GM23338 (cell line): ENCODE measurements at regions not wholly inside any gene's neighbourhood (a gene's known extent, or its start where the extent isn't known, plus 50 kb on each side); places are given as distances from the start of the nearest gene placed in this dataset.

Source experiments
- ATAC-seq: fragments of 200-7000 bp; cut with Tn5 transposase; 3 replicates; pipeline ENCODE4 v1.9.1; 2020
- DNase-seq: peaks from one replicate; pipeline ENCODE4 v3.0.0-alpha.2; 2015; ENCODE audit warnings: low spot score
- H2AFZ ChIP-seq: fragments of 200-600 bp; sonication (generic); 2 replicates; pipeline ENCODE4 v1.8.0; 2016; ENCODE audit warnings: antibody characterized with exemption, mild to moderate bottlenecking, moderate library complexity
- H3F3A ChIP-seq: fragments of 200-600 bp; sonication (generic); replicated peaks from 2 replicates; pipeline ENCODE4 v1.8.0; 2017; ENCODE audit warnings: antibody characterized with exemption, mixed run types, low read depth
- H3K27ac ChIP-seq: fragments of 200-600 bp; sonication (generic); 2 replicates; pipeline ENCODE4 v1.6.1; 2016; ENCODE audit warnings: low read depth
- H3K27me3 ChIP-seq: fragments of 200-600 bp; sonication (generic); 2 replicates; pipeline ENCODE4 v1.8.0; 2016; ENCODE audit warnings: mild to moderate bottlenecking, mixed run types, moderate library complexity; ENCODE audit not compliant: insufficient read depth
- H3K36me3 ChIP-seq: fragments of 200-600 bp; sonication (generic); 2 replicates; pipeline ENCODE4 v1.8.0; 2016; ENCODE audit warnings: mild to moderate bottlenecking; ENCODE audit not compliant: insufficient read depth
- H3K4me1 ChIP-seq: fragments of 200-600 bp; sonication (generic); 2 replicates; pipeline ENCODE4 v1.8.0; 2016; ENCODE audit warnings: mild to moderate bottlenecking, moderate library complexity; ENCODE audit not compliant: insufficient read depth
- H3K4me2 ChIP-seq: fragments of 200-600 bp; sonication (generic); 2 replicates; pipeline ENCODE4 v1.7.1; 2017; ENCODE audit warnings: mixed run types
- H3K4me3 ChIP-seq: fragments of 200-600 bp; sonication (generic); 2 replicates; pipeline ENCODE4 v1.6.1; 2016; ENCODE audit warnings: mixed run types
- H3K79me2 ChIP-seq: fragments of 200-600 bp; sonication (generic); replicated peaks from 2 replicates; pipeline ENCODE4 v1.8.0; 2017; ENCODE audit warnings: mild to moderate bottlenecking; ENCODE audit not compliant: insufficient read depth
- H3K9me2 ChIP-seq: fragments of 200-600 bp; sonication (generic); 2 replicates; pipeline ENCODE4 v1.8.0; 2017; ENCODE audit not compliant: insufficient read depth
- H4K20me1 ChIP-seq: fragments of 200-600 bp; sonication (generic); replicated peaks from 2 replicates; pipeline ENCODE4 v1.8.0; 2017; ENCODE audit warnings: mild to moderate bottlenecking; ENCODE audit not compliant: insufficient read depth
- H3K27ac Mint-ChIP-seq: 2 replicates; pipeline ENCODE4 v1.8.0; 2020; ENCODE audit warnings: inconsistent platforms, mild to moderate bottlenecking, moderate library complexity, mixed read lengths
- H3K27me3 Mint-ChIP-seq: 3 replicates; pipeline ENCODE4 v1.8.0; 2022; ENCODE audit warnings: low read depth, mild to moderate bottlenecking, moderate library complexity, mixed read lengths, inconsistent platforms; ENCODE audit not compliant: insufficient read depth, poor library complexity
- H3K36me3 Mint-ChIP-seq: 3 replicates; pipeline ENCODE4 v1.8.0; 2021; ENCODE audit warnings: low read depth, mild to moderate bottlenecking, inconsistent platforms, moderate library complexity, mixed read lengths
- H3K4me1 Mint-ChIP-seq: 3 replicates; pipeline ENCODE4 v1.8.0; 2020; ENCODE audit warnings: mild to moderate bottlenecking, inconsistent platforms, mixed read lengths
- H3K4me3 Mint-ChIP-seq: 3 replicates; pipeline ENCODE4 v1.8.0; 2021; ENCODE audit warnings: moderate library complexity, mild to moderate bottlenecking, inconsistent platforms, mixed read lengths
- H3K9me3 Mint-ChIP-seq: 3 replicates; pipeline ENCODE4 v1.8.0; 2020; ENCODE audit warnings: moderate library complexity, mild to moderate bottlenecking, inconsistent platforms, mixed read lengths
- CREB1 ChIP-seq: fragments of 250-450 bp; sonication (Bioruptor Pico); IDR thresholded peaks from 2 replicates; pipeline ENCODE4 v1.5.0; 2020; ENCODE audit warnings: low read depth, mild to moderate bottlenecking, moderate library complexity
- ETS1 ChIP-seq: IDR thresholded peaks from 2 replicates; pipeline ENCODE4 v1.6.1; 2016; ENCODE audit warnings: antibody characterized with exemption
- EZH2 ChIP-seq: fragments of 200-600 bp; sonication (generic); IDR thresholded peaks from one replicate; pipeline ENCODE4 v1.8.0; 2017; ENCODE audit warnings: antibody characterized with exemption, mild to moderate bottlenecking, low read depth; ENCODE audit not compliant: unreplicated experiment
- EZH2phosphoT487 ChIP-seq: fragments of 200-600 bp; sonication (generic); IDR thresholded peaks from one replicate; pipeline ENCODE4 v1.8.1; 2018; ENCODE audit warnings: antibody characterized with exemption; ENCODE audit not compliant: unreplicated experiment
- JUNB ChIP-seq: IDR thresholded peaks from one replicate; pipeline ENCODE4 v1.6.1; 2016; ENCODE audit warnings: antibody characterized with exemption; ENCODE audit not compliant: unreplicated experiment
- NANOG ChIP-seq: IDR thresholded peaks from 2 replicates; pipeline ENCODE4 v1.6.1; 2016; ENCODE audit warnings: antibody characterized with exemption, borderline replicate concordance
- POLR2AphosphoS5 ChIP-seq: IDR thresholded peaks from 2 replicates; pipeline ENCODE4 v1.6.1; 2016; ENCODE audit warnings: antibody characterized with exemption, low read depth
- STAT1 ChIP-seq: IDR thresholded peaks from one replicate; pipeline ENCODE4 v1.6.1; 2016; ENCODE audit warnings: antibody characterized with exemption; ENCODE audit not compliant: unreplicated experiment
- ZNF114 ChIP-seq: fragments of 250-450 bp; sonication (Bioruptor Pico); IDR thresholded peaks from 2 replicates; pipeline ENCODE4 v1.5.0; 2020; ENCODE audit warnings: mild to moderate bottlenecking, moderate library complexity
- ZNF331 ChIP-seq: fragments of 250-450 bp; sonication (Bioruptor Pico); IDR thresholded peaks from 2 replicates; pipeline ENCODE4 v1.5.0; 2020; ENCODE audit warnings: low read depth, mild to moderate bottlenecking, moderate library complexity
- TF ChIP-seq, protein P1 (sequence below), 2 experiments: fragments of 200-600 bp in 1 of 2; sonication (generic) in 1 of 2; conservative IDR thresholded peaks; 2 replicates each; pipeline versions ENCODE4 v1.5.1 to v1.6.1; 2016 to 2017; ENCODE audit warnings: antibody characterized with exemption in 2 of 2, low read depth in 2 of 2, mild to moderate bottlenecking in 2 of 2, moderate library complexity in 1 of 2
- TF ChIP-seq, protein P2 (sequence below): IDR thresholded peaks from one replicate; pipeline ENCODE4 v1.6.1; 2018; ENCODE audit warnings: antibody characterized with exemption; ENCODE audit not compliant: unreplicated experiment
- TF ChIP-seq, protein P3 (sequence below): fragments of 250-450 bp; sonication (Bioruptor Pico); IDR thresholded peaks from 2 replicates; pipeline ENCODE4 v1.5.0; 2020; ENCODE audit warnings: mild to moderate bottlenecking, moderate library complexity

GRCh38 chr4:138727731-138728130 is 287.9 kb upstream of the NOCT start:
- Histone ChIP-seq H3K4me2 (no peak overlapping the region), H3K27ac (no peak overlapping the region), H3K9me2 (no peaks in the 10 kb centered on the region), H2AFZ (no peak overlapping the region), H3K79me2 (no peaks in the 10 kb centered on the region), H3K4me1 (peaks cover 56% of the 10 kb centered on the region), H4K20me1 (no peaks in the 10 kb centered on the region), H3K4me3 (no peak overlapping the region), H3F3A (no peaks in the 10 kb centered on the region), H3K36me3 (no peaks in the 10 kb centered on the region), H3K27me3 (no peaks in the 10 kb centered on the region)
- ATAC-seq (no peak), DNase-seq (no peak)
- Mint-ChIP-seq H3K27ac (no peak overlapping the region), H3K9me3 (no peaks in the 10 kb centered on the region), H3K4me3 (no peak overlapping the region), H3K27me3 (peaks cover 2% of the 10 kb centered on the region), H3K4me1 (peaks cover 53% of the 10 kb centered on the region), H3K36me3 (no peaks in the 10 kb centered on the region)
- TF ChIP-seq ZNF331 = no peak
- no peak for TF ChIP-seq ETS1
- TF ChIP-seq ZNF114 (CRISPR knock-in tag) = no peak
- no peak for TF ChIP-seq POLR2AphosphoS5
- TF ChIP-seq, protein P1, sequence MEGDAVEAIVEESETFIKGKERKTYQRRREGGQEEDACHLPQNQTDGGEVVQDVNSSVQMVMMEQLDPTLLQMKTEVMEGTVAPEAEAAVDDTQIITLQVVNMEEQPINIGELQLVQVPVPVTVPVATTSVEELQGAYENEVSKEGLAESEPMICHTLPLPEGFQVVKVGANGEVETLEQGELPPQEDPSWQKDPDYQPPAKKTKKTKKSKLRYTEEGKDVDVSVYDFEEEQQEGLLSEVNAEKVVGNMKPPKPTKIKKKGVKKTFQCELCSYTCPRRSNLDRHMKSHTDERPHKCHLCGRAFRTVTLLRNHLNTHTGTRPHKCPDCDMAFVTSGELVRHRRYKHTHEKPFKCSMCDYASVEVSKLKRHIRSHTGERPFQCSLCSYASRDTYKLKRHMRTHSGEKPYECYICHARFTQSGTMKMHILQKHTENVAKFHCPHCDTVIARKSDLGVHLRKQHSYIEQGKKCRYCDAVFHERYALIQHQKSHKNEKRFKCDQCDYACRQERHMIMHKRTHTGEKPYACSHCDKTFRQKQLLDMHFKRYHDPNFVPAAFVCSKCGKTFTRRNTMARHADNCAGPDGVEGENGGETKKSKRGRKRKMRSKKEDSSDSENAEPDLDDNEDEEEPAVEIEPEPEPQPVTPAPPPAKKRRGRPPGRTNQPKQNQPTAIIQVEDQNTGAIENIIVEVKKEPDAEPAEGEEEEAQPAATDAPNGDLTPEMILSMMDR (conservative IDR thresholded peaks at IDR 0.05; ENCODE audit: low read depth in 2 of 2) = no peak
- TF ChIP-seq EZH2phosphoT487 = no peak
- TF ChIP-seq NANOG = no peak
- no peak for TF ChIP-seq STAT1
- TF ChIP-seq, protein P2, sequence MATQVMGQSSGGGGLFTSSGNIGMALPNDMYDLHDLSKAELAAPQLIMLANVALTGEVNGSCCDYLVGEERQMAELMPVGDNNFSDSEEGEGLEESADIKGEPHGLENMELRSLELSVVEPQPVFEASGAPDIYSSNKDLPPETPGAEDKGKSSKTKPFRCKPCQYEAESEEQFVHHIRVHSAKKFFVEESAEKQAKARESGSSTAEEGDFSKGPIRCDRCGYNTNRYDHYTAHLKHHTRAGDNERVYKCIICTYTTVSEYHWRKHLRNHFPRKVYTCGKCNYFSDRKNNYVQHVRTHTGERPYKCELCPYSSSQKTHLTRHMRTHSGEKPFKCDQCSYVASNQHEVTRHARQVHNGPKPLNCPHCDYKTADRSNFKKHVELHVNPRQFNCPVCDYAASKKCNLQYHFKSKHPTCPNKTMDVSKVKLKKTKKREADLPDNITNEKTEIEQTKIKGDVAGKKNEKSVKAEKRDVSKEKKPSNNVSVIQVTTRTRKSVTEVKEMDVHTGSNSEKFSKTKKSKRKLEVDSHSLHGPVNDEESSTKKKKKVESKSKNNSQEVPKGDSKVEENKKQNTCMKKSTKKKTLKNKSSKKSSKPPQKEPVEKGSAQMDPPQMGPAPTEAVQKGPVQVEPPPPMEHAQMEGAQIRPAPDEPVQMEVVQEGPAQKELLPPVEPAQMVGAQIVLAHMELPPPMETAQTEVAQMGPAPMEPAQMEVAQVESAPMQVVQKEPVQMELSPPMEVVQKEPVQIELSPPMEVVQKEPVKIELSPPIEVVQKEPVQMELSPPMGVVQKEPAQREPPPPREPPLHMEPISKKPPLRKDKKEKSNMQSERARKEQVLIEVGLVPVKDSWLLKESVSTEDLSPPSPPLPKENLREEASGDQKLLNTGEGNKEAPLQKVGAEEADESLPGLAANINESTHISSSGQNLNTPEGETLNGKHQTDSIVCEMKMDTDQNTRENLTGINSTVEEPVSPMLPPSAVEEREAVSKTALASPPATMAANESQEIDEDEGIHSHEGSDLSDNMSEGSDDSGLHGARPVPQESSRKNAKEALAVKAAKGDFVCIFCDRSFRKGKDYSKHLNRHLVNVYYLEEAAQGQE = no peak
- TF ChIP-seq, protein P3, sequence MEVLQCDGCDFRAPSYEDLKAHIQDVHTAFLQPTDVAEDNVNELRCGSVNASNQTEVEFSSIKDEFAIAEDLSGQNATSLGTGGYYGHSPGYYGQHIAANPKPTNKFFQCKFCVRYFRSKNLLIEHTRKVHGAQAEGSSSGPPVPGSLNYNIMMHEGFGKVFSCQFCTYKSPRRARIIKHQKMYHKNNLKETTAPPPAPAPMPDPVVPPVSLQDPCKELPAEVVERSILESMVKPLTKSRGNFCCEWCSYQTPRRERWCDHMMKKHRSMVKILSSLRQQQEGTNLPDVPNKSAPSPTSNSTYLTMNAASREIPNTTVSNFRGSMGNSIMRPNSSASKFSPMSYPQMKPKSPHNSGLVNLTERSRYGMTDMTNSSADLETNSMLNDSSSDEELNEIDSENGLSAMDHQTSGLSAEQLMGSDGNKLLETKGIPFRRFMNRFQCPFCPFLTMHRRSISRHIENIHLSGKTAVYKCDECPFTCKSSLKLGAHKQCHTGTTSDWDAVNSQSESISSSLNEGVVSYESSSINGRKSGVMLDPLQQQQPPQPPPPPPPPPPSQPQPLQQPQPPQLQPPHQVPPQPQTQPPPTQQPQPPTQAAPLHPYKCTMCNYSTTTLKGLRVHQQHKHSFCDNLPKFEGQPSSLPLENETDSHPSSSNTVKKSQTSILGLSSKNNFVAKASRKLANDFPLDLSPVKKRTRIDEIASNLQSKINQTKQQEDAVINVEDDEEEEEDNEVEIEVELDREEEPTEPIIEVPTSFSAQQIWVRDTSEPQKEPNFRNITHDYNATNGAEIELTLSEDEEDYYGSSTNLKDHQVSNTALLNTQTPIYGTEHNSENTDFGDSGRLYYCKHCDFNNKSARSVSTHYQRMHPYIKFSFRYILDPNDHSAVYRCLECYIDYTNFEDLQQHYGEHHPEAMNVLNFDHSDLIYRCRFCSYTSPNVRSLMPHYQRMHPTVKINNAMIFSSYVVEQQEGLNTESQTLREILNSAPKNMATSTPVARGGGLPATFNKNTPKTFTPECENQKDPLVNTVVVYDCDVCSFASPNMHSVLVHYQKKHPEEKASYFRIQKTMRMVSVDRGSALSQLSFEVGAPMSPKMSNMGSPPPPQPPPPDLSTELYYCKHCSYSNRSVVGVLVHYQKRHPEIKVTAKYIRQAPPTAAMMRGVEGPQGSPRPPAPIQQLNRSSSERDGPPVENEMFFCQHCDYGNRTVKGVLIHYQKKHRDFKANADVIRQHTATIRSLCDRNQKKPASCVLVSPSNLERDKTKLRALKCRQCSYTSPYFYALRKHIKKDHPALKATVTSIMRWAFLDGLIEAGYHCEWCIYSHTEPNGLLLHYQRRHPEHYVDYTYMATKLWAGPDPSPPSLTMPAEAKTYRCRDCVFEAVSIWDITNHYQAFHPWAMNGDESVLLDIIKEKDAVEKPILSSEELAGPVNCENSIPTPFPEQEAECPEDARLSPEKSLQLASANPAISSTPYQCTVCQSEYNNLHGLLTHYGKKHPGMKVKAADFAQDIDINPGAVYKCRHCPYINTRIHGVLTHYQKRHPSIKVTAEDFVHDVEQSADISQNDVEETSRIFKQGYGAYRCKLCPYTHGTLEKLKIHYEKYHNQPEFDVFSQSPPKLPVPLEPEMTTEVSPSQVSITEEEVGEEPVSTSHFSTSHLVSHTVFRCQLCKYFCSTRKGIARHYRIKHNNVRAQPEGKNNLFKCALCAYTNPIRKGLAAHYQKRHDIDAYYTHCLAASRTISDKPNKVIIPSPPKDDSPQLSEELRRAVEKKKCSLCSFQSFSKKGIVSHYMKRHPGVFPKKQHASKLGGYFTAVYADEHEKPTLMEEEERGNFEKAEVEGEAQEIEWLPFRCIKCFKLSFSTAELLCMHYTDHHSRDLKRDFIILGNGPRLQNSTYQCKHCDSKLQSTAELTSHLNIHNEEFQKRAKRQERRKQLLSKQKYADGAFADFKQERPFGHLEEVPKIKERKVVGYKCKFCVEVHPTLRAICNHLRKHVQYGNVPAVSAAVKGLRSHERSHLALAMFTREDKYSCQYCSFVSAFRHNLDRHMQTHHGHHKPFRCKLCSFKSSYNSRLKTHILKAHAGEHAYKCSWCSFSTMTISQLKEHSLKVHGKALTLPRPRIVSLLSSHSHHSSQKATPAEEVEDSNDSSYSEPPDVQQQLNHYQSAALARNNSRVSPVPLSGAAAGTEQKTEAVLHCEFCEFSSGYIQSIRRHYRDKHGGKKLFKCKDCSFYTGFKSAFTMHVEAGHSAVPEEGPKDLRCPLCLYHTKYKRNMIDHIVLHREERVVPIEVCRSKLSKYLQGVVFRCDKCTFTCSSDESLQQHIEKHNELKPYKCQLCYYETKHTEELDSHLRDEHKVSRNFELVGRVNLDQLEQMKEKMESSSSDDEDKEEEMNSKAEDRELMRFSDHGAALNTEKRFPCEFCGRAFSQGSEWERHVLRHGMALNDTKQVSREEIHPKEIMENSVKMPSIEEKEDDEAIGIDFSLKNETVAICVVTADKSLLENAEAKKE = no peak
- TF ChIP-seq EZH2 = no peak
- no peak for TF ChIP-seq JUNB
- TF ChIP-seq CREB1 (CRISPR knock-in tag) = no peak
